ENCODE measurements at regions not wholly inside any gene's neighbourhood (a gene's known extent, or its start where the extent isn't known, plus 50 kb on each side); places are given as distances from the start of the nearest gene placed in this dataset.

DNA sequence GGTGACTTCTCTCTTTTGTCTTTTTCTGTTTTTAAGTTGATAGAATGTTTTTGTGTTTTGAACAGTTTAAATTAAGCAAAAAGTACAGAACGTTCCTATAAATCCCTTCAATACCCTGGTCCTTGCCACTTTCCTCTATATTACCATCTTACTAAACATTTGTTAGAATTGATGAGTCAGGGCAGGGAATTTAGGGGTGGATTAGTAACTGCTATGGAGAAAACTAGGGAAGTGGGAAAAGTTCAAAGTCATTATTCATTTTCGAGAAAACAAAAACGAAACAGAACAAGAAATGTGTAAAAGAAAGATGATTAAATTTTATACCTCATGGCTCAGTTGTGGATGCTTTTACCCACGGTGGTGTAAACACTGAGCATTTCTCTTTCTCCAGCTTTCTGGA, 240.4 kb upstream of the SULF2 start:
- TF ChIP-seq CTCF (IDR thresholded peaks at IDR 0.05) = no peak
- no peak for TF ChIP-seq POLR2A (IDR thresholded peaks at IDR 0.05)

Data from right lobe of liver (tissue), 4 donors.